GM19328 (cell line): ENCODE measurements at regions not wholly inside any gene's neighbourhood (a gene's known extent, or its start where the extent isn't known, plus 50 kb on each side); places are given as distances from the start of the nearest gene placed in this dataset.

Experiments
- ATAC-seq: cut with Tn5 transposase; IDR thresholded peaks from one replicate; pipeline ENCODE4 v1.9.1; 2021; ENCODE audit warnings: mild to moderate bottlenecking, moderate library complexity; ENCODE audit not compliant: unreplicated experiment

- no peak for ATAC-seq
Observed at GRCh38 chr3:75985432-75985831, 200.1 kb upstream of the ZNF717 start.

DNA sequence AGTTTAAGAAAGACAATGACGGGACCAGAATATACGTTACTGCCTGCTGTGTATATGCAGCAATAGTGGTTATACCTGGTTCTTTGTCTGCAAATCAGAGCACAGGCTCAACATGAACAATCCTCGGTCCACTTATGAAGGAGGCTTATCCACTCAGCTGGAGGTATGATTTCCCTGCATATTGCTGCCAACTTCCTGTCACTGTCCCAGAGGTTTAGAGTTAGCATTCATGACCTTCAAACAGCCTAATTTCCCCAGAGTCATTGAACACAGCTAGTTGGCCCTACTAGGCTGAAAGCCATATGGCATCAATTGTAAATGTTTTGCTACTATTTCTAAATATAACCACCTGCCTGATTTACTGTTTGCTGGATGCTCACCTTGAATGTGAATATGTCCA lies 224.9 kb upstream of the ZNF717 start:
- ATAC-seq = no peak

DNA sequence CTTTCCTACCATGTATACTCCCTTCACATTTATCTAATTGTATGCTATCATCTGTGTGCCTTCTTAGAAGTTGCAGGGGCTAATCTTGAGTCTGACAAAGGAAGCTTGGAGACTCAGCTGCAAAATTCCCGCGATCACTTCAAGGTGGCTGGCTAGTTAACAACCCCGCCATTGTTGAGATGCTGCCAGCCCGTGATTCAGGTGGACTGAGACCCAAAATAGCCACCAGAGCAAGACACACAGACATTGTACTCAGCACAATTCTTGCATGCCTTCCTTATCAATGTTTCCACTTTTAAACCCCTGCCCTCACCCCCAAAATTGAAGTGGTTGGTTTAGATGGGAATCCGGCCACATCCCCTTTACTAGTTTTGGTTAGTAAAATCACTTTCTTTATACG lies 225.8 kb upstream of the ZNF717 start:
- ATAC-seq = no peak

- ATAC-seq = no peak
Observed at GRCh38 chr3:76015496-76015895, 230.1 kb upstream of the ZNF717 start.

GRCh38 chr3:76016111-76016510 lies 230.8 kb upstream of the ZNF717 start:
- ATAC-seq = no peak

- ATAC-seq = no peak
Observed at GRCh38 chr3:76016769-76017439, 231.6 kb upstream of the ZNF717 start.

- no peak for ATAC-seq
Observed at GRCh38 chr3:76021376-76021775, 236.0 kb upstream of the ZNF717 start.

GRCh38 chr3:76024640-76025039 lies 239.3 kb upstream of the ZNF717 start:
- ATAC-seq = no peak

GRCh38 chr3:76025561-76025960 lies 240.2 kb upstream of the ZNF717 start:
- no peak for ATAC-seq

- ATAC-seq = no peak
Observed at GRCh38 chr3:76026379-76026778, 241.0 kb upstream of the ZNF717 start.

DNA sequence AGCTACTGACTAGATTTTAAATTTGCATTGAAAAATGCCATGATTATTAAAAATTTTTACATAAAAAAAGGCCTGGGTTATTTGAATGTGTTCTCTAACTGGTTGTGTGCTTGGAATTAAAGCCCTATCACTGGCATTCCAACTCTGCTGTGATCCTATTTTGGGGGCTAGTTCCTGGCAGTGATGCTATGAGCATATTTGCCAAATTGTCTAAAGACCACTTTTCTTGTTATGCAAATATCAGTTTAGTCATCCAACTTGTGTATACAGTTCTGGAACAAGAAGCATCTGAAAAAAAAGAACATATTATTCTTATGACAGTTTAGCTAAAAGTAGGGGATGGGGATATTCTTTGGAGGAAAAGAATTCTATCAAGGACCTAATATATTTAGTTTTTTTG lies 243.4 kb upstream of the ZNF717 start:
- no peak for ATAC-seq

GRCh38 chr3:76034649-76035048 lies 249.3 kb upstream of the ZNF717 start:
- ATAC-seq = no peak

GRCh38 chr3:76035117-76035516 lies 249.8 kb upstream of the ZNF717 start:
- no peak for ATAC-seq

DNA sequence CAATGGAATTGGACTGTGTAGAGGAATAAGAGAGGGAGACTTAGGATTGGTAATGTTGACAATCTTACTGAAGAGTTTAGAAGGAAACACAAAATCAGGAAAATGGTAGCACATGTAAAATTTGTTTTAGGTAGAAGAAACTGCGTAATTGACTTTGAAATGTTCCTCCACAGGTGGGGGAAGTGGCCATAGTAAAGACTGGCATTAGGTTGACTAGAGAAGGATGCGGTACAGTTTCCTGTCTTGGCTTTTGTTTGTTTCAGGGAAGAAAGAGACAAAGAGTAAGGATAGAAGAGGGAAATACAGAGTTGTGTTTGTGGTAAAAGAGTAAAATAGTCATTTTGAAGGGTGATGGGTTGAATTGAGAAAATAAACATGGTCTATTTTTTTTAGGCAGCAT lies 253.6 kb upstream of the ZNF717 start:
- ATAC-seq = no peak

- ATAC-seq = no peak
Observed at GRCh38 chr3:76039431-76039830, 254.1 kb upstream of the ZNF717 start.

GRCh38 chr3:76040946-76041345 lies 255.6 kb upstream of the ZNF717 start:
- ATAC-seq = no peak

- no peak for ATAC-seq
Observed at GRCh38 chr3:76043746-76044145, 258.4 kb upstream of the ZNF717 start.

DNA sequence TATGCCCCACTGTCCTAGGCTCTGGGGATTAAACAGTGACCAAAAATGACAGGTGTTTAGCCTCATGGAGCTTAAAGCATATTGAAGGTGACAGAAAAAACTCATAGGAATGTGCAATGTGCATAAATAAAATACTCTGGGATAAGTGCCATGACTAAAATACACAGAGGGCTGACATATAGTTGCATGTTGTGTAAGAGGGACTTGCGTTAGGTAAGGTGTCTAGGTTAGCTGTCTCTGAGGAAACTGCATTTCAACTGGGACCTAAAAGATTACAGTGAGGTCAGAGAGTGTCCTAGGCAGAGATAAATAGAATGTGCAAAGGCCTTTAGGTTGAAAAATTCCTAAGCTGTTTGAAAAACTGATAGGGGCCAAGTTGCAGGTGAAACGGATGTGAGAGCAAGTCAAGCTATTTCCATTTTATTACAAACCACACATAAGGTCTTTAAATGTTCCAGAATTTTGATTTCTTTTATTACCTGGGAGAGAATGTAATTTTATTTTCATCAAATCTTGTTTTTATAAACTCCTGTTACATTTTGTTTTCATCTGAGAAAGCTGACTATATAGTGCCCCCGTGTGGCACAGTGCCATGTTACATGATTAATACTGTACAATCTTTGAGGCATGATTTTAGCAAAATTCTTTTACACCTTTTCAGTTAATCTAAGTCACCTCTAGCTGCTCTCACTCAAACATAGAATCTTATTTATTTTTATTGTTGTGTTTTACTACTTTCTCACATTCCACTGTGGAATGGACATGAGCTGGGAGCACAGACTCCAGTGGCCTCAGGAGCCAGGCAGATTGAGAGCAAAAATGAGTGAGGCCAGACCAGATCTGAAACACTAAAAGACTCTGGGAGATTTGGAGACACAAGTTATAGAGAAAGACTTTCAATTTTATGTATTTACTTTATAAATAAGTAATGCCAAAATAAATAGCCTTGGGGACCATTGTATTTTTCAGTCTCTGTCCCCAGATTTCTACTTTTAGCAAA lies 259.6 kb upstream of the ZNF717 start:
- ATAC-seq = no peak

DNA sequence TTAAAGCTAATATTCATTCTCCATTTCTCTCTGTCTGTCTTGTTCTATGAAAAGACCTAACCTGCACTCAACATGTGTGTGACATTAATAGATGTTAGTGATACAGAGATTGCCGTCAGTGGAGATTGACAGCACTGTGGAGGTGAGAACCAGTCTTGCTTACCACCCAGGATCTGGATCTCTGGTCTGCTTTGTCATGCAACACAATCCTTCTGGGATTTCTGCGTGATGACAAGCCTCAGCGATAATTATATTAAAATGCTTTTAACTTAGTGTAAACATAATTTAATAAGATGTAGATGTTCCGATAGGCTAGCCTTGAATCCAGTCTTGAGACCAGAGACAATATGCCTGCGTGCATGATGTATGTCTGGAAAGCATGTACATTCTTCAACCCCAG lies 262.0 kb upstream of the ZNF717 start:
- ATAC-seq = no peak

DNA sequence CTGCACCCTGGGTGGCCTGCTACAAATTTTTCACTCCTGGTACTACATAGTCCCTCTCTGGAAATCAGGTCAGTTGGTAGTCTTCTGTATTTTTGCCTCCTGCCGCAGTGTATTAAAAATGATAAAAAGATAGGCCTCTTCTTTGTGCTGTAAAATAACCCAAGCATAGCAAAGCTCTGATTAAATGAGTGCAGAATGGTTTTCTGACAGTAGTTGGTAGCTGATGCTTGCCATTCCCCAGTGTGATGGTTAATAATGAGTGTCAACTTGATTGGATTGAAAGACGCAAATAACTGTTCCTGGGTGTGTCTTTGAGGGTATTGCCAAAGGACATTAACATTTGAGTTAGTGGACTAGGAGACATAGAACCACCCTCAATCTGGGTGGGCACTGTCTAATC lies 264.4 kb upstream of the ZNF717 start:
- ATAC-seq = no peak

DNA sequence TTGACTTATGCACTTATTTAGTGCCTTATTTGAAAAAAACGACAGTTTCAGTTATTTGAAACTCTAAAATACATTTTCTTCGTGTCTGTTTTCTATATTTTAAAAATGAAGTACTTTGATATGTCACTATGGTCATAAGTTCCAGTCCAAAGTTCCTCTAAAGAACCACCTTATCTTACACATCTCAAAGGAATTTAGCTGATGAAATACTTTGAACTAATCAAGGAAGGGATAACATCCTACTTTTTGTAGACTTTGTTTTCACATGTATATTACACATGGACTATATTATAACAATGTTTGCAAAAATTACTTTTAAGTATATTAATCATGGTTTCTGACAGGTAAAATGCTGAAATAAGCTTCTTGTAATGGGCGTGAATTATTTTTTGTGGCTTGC lies 265.8 kb upstream of the ZNF717 start:
- no peak for ATAC-seq

- ATAC-seq = no peak
Observed at GRCh38 chr3:76054404-76054803, 269.1 kb upstream of the ZNF717 start.
